GM13976 (cell line): ENCODE measurements at regions not wholly inside any gene's neighbourhood (a gene's known extent, or its start where the extent isn't known, plus 50 kb on each side); places are given as distances from the start of the nearest gene placed in this dataset.

Source experiments
- DNase-seq: peaks from one replicate; pipeline ENCODE4 v3.0.0; 2012; ENCODE audit warnings: low spot score
- in situ Hi-C: fragments of 300-500 bp; cut with MboI; formaldehyde crosslinking; loops from one replicate; pipeline ENCODE4 v1.12.0; 2022; ENCODE audit warnings: low sequenced_read_pairs, mixed read lengths, inconsistent platforms; ENCODE audit not compliant: unreplicated experiment
- TF ChIP-seq, protein P1 (sequence below): IDR thresholded peaks from 2 replicates; pipeline ENCODE4 v1.5.1; 2012; ENCODE audit warnings: borderline replicate concordance, mild to moderate bottlenecking; ENCODE audit not compliant: insufficient read depth; ENCODE audit errors: extremely low read depth, missing control alignments, control extremely low read depth

DNA sequence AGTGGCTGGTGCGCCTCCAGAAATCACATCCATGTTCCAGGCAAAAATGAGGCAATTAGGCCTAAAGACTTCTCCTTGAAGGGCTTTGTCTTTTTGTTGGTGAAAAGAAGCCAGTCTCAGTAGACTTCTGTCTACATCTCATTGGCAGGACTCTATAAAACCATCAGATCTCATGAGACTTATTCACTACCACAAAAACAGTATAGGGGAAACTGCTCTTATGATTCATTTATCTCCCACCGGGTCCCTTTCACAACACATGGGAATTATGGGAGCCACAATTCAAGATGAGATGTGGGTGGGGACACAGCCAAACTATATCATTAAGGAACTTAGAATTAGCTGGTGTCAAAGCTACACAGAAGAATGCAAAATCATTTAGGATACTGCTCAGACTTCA is 77.7 kb upstream of the SNX2 start:
- DNase-seq = no peak
- TF ChIP-seq, protein P1, sequence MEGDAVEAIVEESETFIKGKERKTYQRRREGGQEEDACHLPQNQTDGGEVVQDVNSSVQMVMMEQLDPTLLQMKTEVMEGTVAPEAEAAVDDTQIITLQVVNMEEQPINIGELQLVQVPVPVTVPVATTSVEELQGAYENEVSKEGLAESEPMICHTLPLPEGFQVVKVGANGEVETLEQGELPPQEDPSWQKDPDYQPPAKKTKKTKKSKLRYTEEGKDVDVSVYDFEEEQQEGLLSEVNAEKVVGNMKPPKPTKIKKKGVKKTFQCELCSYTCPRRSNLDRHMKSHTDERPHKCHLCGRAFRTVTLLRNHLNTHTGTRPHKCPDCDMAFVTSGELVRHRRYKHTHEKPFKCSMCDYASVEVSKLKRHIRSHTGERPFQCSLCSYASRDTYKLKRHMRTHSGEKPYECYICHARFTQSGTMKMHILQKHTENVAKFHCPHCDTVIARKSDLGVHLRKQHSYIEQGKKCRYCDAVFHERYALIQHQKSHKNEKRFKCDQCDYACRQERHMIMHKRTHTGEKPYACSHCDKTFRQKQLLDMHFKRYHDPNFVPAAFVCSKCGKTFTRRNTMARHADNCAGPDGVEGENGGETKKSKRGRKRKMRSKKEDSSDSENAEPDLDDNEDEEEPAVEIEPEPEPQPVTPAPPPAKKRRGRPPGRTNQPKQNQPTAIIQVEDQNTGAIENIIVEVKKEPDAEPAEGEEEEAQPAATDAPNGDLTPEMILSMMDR = no peak
- in situ Hi-C loops = no loop called here

GRCh38 chr5:122699201-122699600 is 75.7 kb upstream of the SNX2 start:
- in situ Hi-C loops = no loop called here

DNA sequence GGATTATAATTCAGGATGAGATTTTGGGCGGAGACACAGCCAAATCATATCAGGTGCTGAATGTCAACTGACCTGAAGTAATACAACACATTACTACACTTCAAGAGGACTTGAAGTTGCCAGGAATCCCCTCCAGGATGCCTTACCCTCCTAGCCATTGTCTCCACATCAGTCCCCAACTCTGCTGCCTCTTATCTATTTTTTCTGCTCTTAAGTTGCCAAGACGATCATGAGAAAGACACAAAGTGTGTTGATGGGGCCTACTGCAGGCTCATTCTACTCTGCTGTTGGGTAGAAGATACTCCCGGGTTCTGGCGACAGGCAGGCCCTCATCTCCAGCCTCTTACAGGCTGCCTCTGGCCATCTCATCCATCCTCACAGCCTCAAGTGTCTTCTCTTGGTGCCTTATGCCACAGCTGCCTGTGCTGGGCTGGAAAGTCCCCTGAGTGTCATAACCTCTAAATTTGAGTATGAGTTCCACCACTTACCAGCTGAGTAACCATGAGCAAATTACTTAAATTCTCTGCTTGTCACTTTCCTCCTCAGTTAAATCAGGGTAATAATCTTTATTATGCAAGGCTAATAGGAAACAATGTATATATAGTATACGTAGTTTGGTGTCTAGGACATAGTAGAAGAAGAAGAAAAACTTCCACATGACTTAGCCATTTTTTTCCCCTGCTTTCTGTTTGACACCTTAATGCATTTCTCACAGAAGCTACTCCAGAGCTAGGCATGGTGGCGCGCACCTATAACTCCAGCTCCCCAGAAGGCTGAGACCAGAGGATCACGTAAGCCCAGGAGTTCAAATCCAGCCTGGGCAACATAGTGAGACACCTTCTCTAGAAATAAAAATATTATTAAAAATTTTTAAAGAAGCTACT is 73.0 kb upstream of the SNX2 start:
- TF ChIP-seq, protein P1 = no peak
- peak; percentile 40 for DNase-seq
- in situ Hi-C loops = no loop called here

More at GRCh38 chr5:122699201-122699600, 75.7 kb upstream of the SNX2 start:
- TF ChIP-seq, protein P1 = no peak
- no peak for DNase-seq

- in situ Hi-C loops = no loop called here
- TF ChIP-seq, protein P1 = no peak
- no peak for DNase-seq
Observed at GRCh38 chr5:122702524-122702875, 72.4 kb upstream of the SNX2 start.

- in situ Hi-C loops = no loop called here
- no peak for DNase-seq
- TF ChIP-seq, protein P1 = no peak
Observed at GRCh38 chr5:122703203-122703602, 71.7 kb upstream of the SNX2 start.

DNA sequence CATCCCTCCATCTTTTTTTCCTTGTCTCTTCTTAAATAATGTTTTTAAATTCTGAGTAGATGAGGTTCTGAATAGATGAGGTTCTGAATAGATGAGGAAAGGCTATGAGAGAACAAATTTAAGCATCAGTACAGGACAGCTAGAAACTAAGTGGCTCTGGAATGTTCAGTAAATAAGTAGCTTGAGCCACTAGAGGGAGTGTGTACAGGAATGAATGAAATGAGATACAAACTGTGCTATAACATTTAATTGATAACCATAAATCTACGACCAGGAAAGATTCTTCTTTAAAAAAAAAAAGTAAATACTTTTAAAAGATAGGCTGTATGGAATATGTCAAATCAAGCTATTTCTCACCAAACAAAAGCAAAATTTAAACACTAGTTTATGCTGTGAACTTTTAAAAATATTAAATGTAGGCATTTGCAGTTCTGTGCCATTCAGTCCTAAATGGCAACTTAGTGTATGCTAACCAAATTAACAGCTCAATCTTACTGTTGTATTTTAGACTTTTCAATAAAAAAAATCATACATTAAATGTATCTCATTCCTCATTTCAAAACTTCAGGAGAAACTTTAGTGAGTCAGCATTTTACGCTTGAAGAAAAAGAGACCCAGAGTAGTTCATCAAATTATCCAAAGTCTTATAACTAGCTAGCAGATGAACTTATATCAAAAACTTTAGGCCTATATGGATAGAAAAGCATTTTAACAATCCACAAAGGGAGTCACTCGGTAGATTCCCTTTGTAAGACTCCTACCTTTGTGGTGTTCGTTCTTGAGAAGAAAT is 70.4 kb upstream of the SNX2 start:
- in situ Hi-C loops = no loop called here
- no peak for DNase-seq
- TF ChIP-seq, protein P1 = peak; percentile 59
